ENCODE measurements at regions not wholly inside any gene's neighbourhood (a gene's known extent, or its start where the extent isn't known, plus 50 kb on each side); places are given as distances from the start of the nearest gene placed in this dataset.
A peak's percentile ranks its signal among the peaks of the same experiment; 100 is the strongest.
"Not testable (repeated sequence)": the region's sequence is repeated elsewhere in the genome, so short reads cannot be mapped to it uniquely, and the experiment has no call there.

DNA sequence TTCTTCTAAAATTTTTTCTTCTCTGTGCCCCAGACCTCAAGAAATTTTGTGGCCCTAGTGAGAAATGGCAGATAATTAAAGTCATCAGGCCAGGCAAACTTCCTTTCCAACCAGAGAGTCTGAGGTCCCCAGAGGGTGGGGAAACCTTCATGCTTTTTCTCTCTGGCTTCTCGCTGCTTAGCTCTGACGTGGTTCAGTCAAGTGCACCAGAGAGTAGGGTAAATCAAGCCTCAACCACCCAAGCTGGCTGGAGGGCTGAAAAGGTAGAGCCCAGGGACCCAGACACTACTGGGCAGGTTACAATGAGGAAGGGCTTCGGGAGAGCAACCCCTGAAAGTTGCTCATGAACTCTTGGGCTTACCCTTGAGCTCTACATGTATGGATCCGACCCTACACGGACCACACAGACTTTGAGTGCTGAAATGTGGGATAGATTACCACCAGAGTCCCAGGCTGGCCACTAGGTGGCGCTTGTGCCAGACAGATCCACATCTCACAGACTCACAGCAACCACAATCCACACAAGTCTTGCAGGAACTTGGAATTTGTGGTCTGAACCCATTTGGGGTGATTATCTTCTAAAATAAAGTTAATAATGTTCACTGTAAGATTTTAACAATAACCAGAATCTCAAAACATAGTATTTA, 323.5 kb downstream of the KLF13 start:
- in situ Hi-C loops (cut with HindIII; ENCODE audit: extremely low pct_ligation_motif_present, low pct_unique_long_range_greater_than_20kb); H3K4me1 ChIP-seq (ENCODE audit: insufficient read depth, low read length); CTCF ChIA-PET (ENCODE audit: low intra/inter-chr PET ratio, low total read pairs); H3K9me3 ChIP-seq (ENCODE audit: low read length); BruUV-seq (replicated peaks); H3K27ac ChIP-seq (ENCODE audit: extremely low read length, insufficient read depth, low read length); H4K20me1 ChIP-seq (ENCODE audit: insufficient read depth, low read length); H2AFZ ChIP-seq (ENCODE audit: low read length); H3K27me3 ChIP-seq (ENCODE audit: control insufficient read depth in 1 of 2, insufficient read depth in 2 of 2, low read length in 2 of 2); H3K4me3 ChIP-seq (replicated peaks in 1 of 3; ENCODE audit: insufficient read depth in 1 of 3, low read depth in 2 of 3, low read length in 3 of 3); H3K79me2 ChIP-seq (ENCODE audit: insufficient read depth, low read length); POLR2A ChIA-PET; H3K36me3 ChIP-seq (replicated peaks in 1 of 2; ENCODE audit: control insufficient read depth in 1 of 2, insufficient read depth in 2 of 2, low read length in 2 of 2); intact Hi-C loops (cut with micrococcal nuclease; ENCODE audit: unreplicated experiment); H3K4me2 ChIP-seq (ENCODE audit: low read depth, low read length); H3K9ac ChIP-seq (ENCODE audit: insufficient read depth, low read depth, low read length); DNase-seq (ENCODE audit: low spot score): not testable (repeated sequence)
- WGBS (ENCODE audit: low lambda C conversion rate) = no CpG with 5 or more reads among the region's 6 CpGs
- ATAC-seq = peak; percentile 94
- peak; percentile 46 for TF ChIP-seq STAG1 (CRISPR knock-in tag; IDR thresholded peaks at IDR 0.05)
- peak; percentile 99 for FAIRE-seq

DNA sequence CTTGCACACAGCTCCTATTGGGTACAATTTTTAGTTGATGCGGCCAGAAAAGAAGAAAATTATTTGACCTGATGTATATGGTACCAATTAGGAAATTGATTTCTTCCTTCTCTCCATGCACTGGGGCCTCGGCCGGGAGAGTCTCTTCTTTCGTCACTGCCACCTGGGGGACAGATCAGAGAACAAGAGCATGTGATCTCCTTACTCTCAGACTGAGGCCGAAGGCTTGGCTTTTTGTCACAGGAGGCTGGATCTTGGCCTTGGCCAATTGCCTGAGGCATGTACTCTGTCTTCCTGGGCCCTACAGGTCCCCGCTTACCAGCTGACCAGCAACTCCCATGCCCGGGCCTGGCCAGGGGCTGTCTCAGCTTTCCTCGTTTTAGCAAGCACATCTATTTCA, 330.3 kb downstream of the KLF13 start:
- H3K9me3 ChIP-seq (ENCODE audit: low read length); in situ Hi-C loops (cut with HindIII; ENCODE audit: extremely low pct_ligation_motif_present, low pct_unique_long_range_greater_than_20kb); intact Hi-C loops (cut with micrococcal nuclease; ENCODE audit: unreplicated experiment); BruUV-seq (replicated peaks); H3K9ac ChIP-seq (ENCODE audit: insufficient read depth, low read depth, low read length); H3K4me2 ChIP-seq (ENCODE audit: low read depth, low read length); CTCF ChIA-PET (ENCODE audit: low intra/inter-chr PET ratio, low total read pairs); ATAC-seq; H3K79me2 ChIP-seq (ENCODE audit: insufficient read depth, low read length); H3K27ac ChIP-seq (ENCODE audit: extremely low read length, insufficient read depth, low read length); H3K4me3 ChIP-seq (replicated peaks in 1 of 3; ENCODE audit: insufficient read depth in 1 of 3, low read depth in 2 of 3, low read length in 3 of 3); DNase-seq (ENCODE audit: low spot score); H3K36me3 ChIP-seq (replicated peaks in 1 of 2; ENCODE audit: control insufficient read depth in 1 of 2, insufficient read depth in 2 of 2, low read length in 2 of 2); FAIRE-seq; POLR2A ChIA-PET; H3K4me1 ChIP-seq (ENCODE audit: insufficient read depth, low read length); H4K20me1 ChIP-seq (ENCODE audit: insufficient read depth, low read length); H3K27me3 ChIP-seq (ENCODE audit: control insufficient read depth in 1 of 2, insufficient read depth in 2 of 2, low read length in 2 of 2); H2AFZ ChIP-seq (ENCODE audit: low read length): not testable (repeated sequence)
- WGBS (ENCODE audit: low lambda C conversion rate) = 12% methylated on average over 5 of the region's 8 CpGs

- no TSS peak for BruUV-seq (replicated peaks)
- intact Hi-C loops (cut with micrococcal nuclease; ENCODE audit: unreplicated experiment) = no loop called here
- H4K20me1 ChIP-seq (ENCODE audit: insufficient read depth, low read length) = no peaks in the 10 kb centered on the region
- 0% methylated on average over 2 of the region's 4 CpGs for WGBS (ENCODE audit: low lambda C conversion rate)
- no peak overlapping the region for H2AFZ ChIP-seq (ENCODE audit: low read length)
- ChIA-PET CTCF (ENCODE audit: low intra/inter-chr PET ratio, low total read pairs) (no interaction called here), POLR2A (no interaction called here)
- no peak overlapping the region for H3K4me3 ChIP-seq (replicated peaks in 1 of 3; ENCODE audit: insufficient read depth in 1 of 3, low read depth in 2 of 3, low read length in 3 of 3)
- FAIRE-seq (no peak), ATAC-seq (no peak), DNase-seq (ENCODE audit: low spot score) (no peak)
- no peak overlapping the region for H3K27ac ChIP-seq (ENCODE audit: extremely low read length, insufficient read depth, low read length)
- no peaks in the 10 kb centered on the region for H3K4me1 ChIP-seq (ENCODE audit: insufficient read depth, low read length)
- H3K9ac ChIP-seq (ENCODE audit: insufficient read depth, low read depth, low read length) = no peak overlapping the region
- H3K36me3 ChIP-seq (replicated peaks in 1 of 2; ENCODE audit: control insufficient read depth in 1 of 2, insufficient read depth in 2 of 2, low read length in 2 of 2) = no peaks in the 10 kb centered on the region
- H3K9me3 ChIP-seq (ENCODE audit: low read length) = no peaks in the 10 kb centered on the region
- no peak overlapping the region for H3K4me2 ChIP-seq (ENCODE audit: low read depth, low read length)
- no peaks in the 10 kb centered on the region for H3K79me2 ChIP-seq (ENCODE audit: insufficient read depth, low read length)
- no peaks in the 10 kb centered on the region for H3K27me3 ChIP-seq (ENCODE audit: control insufficient read depth in 1 of 2, insufficient read depth in 2 of 2, low read length in 2 of 2)
- in situ Hi-C loops (cut with HindIII; ENCODE audit: extremely low pct_ligation_motif_present, low pct_unique_long_range_greater_than_20kb) = no loop called here
- TF ChIP-seq ZNF235 (CRISPR knock-in tag; IDR thresholded peaks at IDR 0.05; ENCODE audit: borderline replicate concordance) (no peak), ZNF792 (CRISPR knock-in tag; IDR thresholded peaks at IDR 0.05) (no peak), ZNF720 (CRISPR knock-in tag; IDR thresholded peaks at IDR 0.05) (no peak), SATB2 (CRISPR knock-in tag; IDR thresholded peaks at IDR 0.05) (no peak), ZNF7 (CRISPR knock-in tag; IDR thresholded peaks at IDR 0.05) (no peak), GRHL1 (CRISPR knock-in tag; conservative IDR thresholded peaks at IDR 0.05) (no peak), ZNF263 (CRISPR knock-in tag; IDR thresholded peaks at IDR 0.05) (no peak), ZNF841 (CRISPR knock-in tag; IDR thresholded peaks at IDR 0.05; ENCODE audit: borderline replicate concordance) (no peak)
- TF ChIP-seq, protein P1, sequence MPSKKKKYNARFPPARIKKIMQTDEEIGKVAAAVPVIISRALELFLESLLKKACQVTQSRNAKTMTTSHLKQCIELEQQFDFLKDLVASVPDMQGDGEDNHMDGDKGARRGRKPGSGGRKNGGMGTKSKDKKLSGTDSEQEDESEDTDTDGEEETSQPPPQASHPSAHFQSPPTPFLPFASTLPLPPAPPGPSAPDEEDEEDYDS (CRISPR knock-in tag; IDR thresholded peaks at IDR 0.05) = no peak
These were observed 334.2 kb downstream of the KLF13 start for GRCh38 chr15:31660816-31661215.

Measured in HepG2 (cell line).